B cell (primary cell): ENCODE measurements at regions not wholly inside any gene's neighbourhood (a gene's known extent, or its start where the extent isn't known, plus 50 kb on each side); places are given as distances from the start of the nearest gene placed in this dataset.

Experiments used
- ATAC-seq: fragments of 200-7000 bp; cut with Tn5 transposase; one replicate; pipeline ENCODE4 v1.10.0; 2021; ENCODE audit warnings: low read depth, mild to moderate bottlenecking, moderate number of reproducible peaks, moderate library complexity
- CTCF ChIA-PET: fragments of 350-600 bp; sonication (Branson Sonifier 250); formaldehyde crosslinking; loops from one replicate; lab custom pipeline; 2021; ENCODE audit warnings: antibody characterized with exemption, inconsistent platforms; lab: Charles Lee
- POLR2A ChIA-PET: fragments of 350-600 bp; sonication (Branson Sonifier 250); formaldehyde crosslinking; loops from one replicate; lab custom pipeline; 2021; ENCODE audit warnings: antibody characterized with exemption; lab: Charles Lee
- DNase-seq: peaks from one replicate; pipeline ENCODE4 v3.0.0; 2013
- H2AFZ ChIP-seq: 2 replicates; pipeline ENCODE4 v1.6.1; 2012; ENCODE audit warnings: mild to moderate bottlenecking, low read depth, low read length; ENCODE audit not compliant: insufficient read depth, poor library complexity, severe bottlenecking
- H3K27ac ChIP-seq, 2 donors: 1 replicate in 1 of 2; 2 replicates in 1 of 2; pipeline ENCODE4 v1.5.1; 2012 to 2013; ENCODE audit warnings: low read length in 2 of 2, mild to moderate bottlenecking in 2 of 2, moderate library complexity in 1 of 2
- H3K27me3 ChIP-seq, 4 experiments: fragments of 200-600 bp in 1 of 4; sonication (generic) in 1 of 4; replicated peaks in 1 of 4; 1 replicate in 2 of 4; 2 replicates in 2 of 4; pipeline versions ENCODE4 v1.6.1 to v1.7.0; 2013 to 2016; ENCODE audit warnings: low read length in 3 of 4, mild to moderate bottlenecking in 2 of 4, mixed read lengths in 1 of 4, moderate library complexity in 1 of 4; ENCODE audit not compliant: insufficient read depth in 4 of 4, control insufficient read depth in 3 of 4; ENCODE audit errors: control extremely low read depth in 1 of 4
- H3K36me3 ChIP-seq, 2 experiments: replicated peaks in 1 of 2; 1 replicate in 1 of 2; 2 replicates in 1 of 2; pipeline versions ENCODE4 v1.6.1 to v1.7.1; 2013; ENCODE audit warnings: low read length in 1 of 2; ENCODE audit not compliant: insufficient read depth in 2 of 2, control insufficient read depth in 1 of 2; ENCODE audit errors: control extremely low read depth in 1 of 2, extremely low read depth in 1 of 2
- H3K4me1 ChIP-seq, 2 donors: fragments of 200-600 bp in 1 of 2; sonication (generic) in 1 of 2; 1 replicate in 1 of 2; 2 replicates in 1 of 2; pipeline versions ENCODE4 v1.5.1 to v1.6.1; 2013 to 2017; ENCODE audit warnings: low read length in 2 of 2; ENCODE audit not compliant: control insufficient read depth in 2 of 2, insufficient read depth in 2 of 2
- H3K4me2 ChIP-seq: replicated peaks from 2 replicates; pipeline ENCODE3; 2012; ENCODE audit warnings: mild to moderate bottlenecking, low read depth, low read length; ENCODE audit not compliant: poor library complexity, severe bottlenecking
- H3K4me3 ChIP-seq, 5 experiments: fragments of 200-600 bp in 1 of 5; sonication (generic) in 1 of 5; 1 replicate in 3 of 5; 2 replicates in 2 of 5; pipeline versions ENCODE4 v1.5.1 to v1.7.0; 2011 to 2016; ENCODE audit warnings: low read length in 4 of 5, mild to moderate bottlenecking in 4 of 5, low read depth in 2 of 5, control low read depth in 1 of 5, moderate library complexity in 1 of 5; ENCODE audit not compliant: insufficient read depth in 1 of 5; ENCODE audit errors: control extremely low read depth in 1 of 5, extremely low read depth in 1 of 5
- H3K79me2 ChIP-seq: fragments of 200-600 bp; sonication (generic); one replicate; pipeline ENCODE4 v1.6.0; 2016; ENCODE audit warnings: low read length; ENCODE audit not compliant: control insufficient read depth, insufficient read depth
- H3K9ac ChIP-seq: fragments of 200-600 bp; sonication (generic); 2 replicates; pipeline ENCODE4 v1.6.1; 2017; ENCODE audit warnings: mild to moderate bottlenecking, low read length, moderate library complexity
- H3K9me3 ChIP-seq, 3 donors: one replicate each; pipeline versions ENCODE4 v1.6.1 to v1.7.1; 2013; ENCODE audit warnings: low read length in 2 of 3; ENCODE audit not compliant: control insufficient read depth in 2 of 3, insufficient read depth in 1 of 3; ENCODE audit errors: control extremely low read depth in 1 of 3
- H4K20me1 ChIP-seq: 2 replicates; pipeline ENCODE4 v1.6.0; 2012; ENCODE audit warnings: mild to moderate bottlenecking, low read length; ENCODE audit not compliant: insufficient read depth, control insufficient read depth, poor library complexity, severe bottlenecking
- H3K27ac Mint-ChIP-seq: one replicate; pipeline ENCODE4 v1.8.0; 2021; ENCODE audit warnings: mixed read lengths
- H3K27me3 Mint-ChIP-seq: one replicate; pipeline ENCODE4 v1.8.0; 2021; ENCODE audit warnings: mixed read lengths
- H3K4me1 Mint-ChIP-seq: one replicate; pipeline ENCODE4 v1.8.0; 2021; ENCODE audit warnings: mixed read lengths
- H3K4me3 Mint-ChIP-seq: one replicate; pipeline ENCODE4 v1.8.0; 2021; ENCODE audit warnings: mixed read lengths
- H3K9me3 Mint-ChIP-seq: one replicate; pipeline ENCODE4 v1.8.0; 2022; ENCODE audit warnings: mixed read lengths; ENCODE audit not compliant: insufficient read depth
- EZH2 ChIP-seq: IDR thresholded peaks from 2 replicates; pipeline ENCODE4 v1.6.1; 2012; ENCODE audit warnings: borderline replicate concordance, low read depth, mild to moderate bottlenecking, moderate library complexity, low read length; ENCODE audit not compliant: insufficient read depth, poor library complexity, severe bottlenecking
- WGBS: methylation state at CpG from one replicate; pipeline ENCODE4 v1.1.5; 2013; ENCODE audit warnings: missing lambda C conversion rate; ENCODE audit not compliant: insufficient coverage; 5-methylcytosine and 5-hydroxymethylcytosine counted together
- intact Hi-C: fragments of 100-400 bp; cut with micrococcal nuclease; formaldehyde crosslinking; loops from one replicate; pipeline ENCODE4 v1.10.0; 2022
- TF ChIP-seq, protein P1 (sequence below): fragments of 200-600 bp; IDR thresholded peaks from one replicate; pipeline ENCODE4 v1.8.0; 2022; ENCODE audit warnings: antibody characterized with exemption, mild to moderate bottlenecking

GRCh38 chr1:218759795-218760194, 413.9 kb upstream of the LYPLAL1 start:
- Histone ChIP-seq H3K36me3 (no peaks in the 10 kb centered on the region), H3K27me3 (no peaks in the 10 kb centered on the region), H3K4me1 (no peaks in the 10 kb centered on the region), H3K27ac (no peak overlapping the region), H3K4me2 (no peak overlapping the region), H3K9me3 (peaks cover 0 to 2% (median 0%) of the 10 kb centered on the region in 3 donors), H3K4me3 (no peak overlapping the region), H4K20me1 (no peaks in the 10 kb centered on the region), H3K9ac (no peak overlapping the region), H2AFZ (no peak overlapping the region), H3K79me2 (no peaks in the 10 kb centered on the region)
- Mint-ChIP-seq H3K4me1 (no peaks in the 10 kb centered on the region), H3K9me3 (no peaks in the 10 kb centered on the region), H3K27ac (no peak overlapping the region), H3K27me3 (no peaks in the 10 kb centered on the region), H3K4me3 (no peak overlapping the region)
- ChIA-PET POLR2A (no interaction called here), CTCF (interaction anchor here (0.6 kb wide), 1 partner anchor 19 kb away, joined by 3 read pairs; no protein-coding TSS in a partner anchor)
- ATAC-seq (no peak), DNase-seq (no peak)
- 83% methylated on average over 1 of the region's 3 CpGs for WGBS
- intact Hi-C loops, result no loop called here
- no peak for TF ChIP-seq EZH2
- TF ChIP-seq, protein P1, sequence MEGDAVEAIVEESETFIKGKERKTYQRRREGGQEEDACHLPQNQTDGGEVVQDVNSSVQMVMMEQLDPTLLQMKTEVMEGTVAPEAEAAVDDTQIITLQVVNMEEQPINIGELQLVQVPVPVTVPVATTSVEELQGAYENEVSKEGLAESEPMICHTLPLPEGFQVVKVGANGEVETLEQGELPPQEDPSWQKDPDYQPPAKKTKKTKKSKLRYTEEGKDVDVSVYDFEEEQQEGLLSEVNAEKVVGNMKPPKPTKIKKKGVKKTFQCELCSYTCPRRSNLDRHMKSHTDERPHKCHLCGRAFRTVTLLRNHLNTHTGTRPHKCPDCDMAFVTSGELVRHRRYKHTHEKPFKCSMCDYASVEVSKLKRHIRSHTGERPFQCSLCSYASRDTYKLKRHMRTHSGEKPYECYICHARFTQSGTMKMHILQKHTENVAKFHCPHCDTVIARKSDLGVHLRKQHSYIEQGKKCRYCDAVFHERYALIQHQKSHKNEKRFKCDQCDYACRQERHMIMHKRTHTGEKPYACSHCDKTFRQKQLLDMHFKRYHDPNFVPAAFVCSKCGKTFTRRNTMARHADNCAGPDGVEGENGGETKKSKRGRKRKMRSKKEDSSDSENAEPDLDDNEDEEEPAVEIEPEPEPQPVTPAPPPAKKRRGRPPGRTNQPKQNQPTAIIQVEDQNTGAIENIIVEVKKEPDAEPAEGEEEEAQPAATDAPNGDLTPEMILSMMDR, result no peak

DNA sequence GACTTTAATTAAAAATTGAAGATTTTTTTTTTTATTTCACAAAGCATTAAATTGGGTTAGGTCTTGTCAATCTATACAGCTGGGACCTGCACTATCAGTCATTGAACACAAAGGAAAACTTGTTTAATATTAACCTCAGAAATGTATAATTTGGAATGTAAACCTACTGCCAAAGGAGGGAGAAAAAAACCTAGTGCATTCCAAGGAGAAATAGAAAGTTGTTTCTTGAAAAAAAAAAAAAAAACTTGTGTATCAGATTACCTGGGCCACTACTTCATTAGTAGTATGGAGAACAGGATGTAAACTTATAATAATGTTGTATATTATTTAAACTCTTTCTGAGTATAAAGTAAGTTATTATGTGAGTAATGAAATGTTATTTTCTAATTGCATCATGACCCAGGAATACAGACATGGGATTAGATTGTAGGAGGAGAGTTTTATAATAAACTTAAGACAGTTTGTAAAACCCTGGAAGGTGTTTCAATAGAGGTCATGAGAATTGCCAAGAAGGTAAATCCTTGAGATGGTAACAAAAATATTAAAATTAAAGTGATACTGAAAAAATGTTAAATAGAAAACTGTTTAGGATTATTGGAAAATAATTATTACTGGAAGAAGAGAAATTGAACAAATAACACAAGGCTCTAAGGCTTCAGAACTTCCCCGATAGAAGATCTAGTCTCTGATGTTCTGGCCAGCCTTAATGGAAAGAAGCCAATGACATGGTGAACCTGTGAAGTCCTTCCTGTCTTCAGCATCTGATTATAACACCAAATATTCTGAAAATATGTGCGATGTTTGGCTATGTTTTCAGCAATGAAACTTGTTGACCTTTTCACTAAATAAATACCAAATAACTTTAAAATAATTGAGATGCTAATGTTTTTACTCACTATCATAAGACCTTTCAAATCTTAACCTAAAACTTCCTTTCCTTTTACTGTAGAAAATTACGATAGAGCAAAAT, 412.8 kb upstream of the LYPLAL1 start:
- ChIA-PET CTCF (interaction anchor here (0.6 kb wide), 1 partner anchor 18 kb away, joined by 3 read pairs; no protein-coding TSS in a partner anchor), POLR2A (no interaction called here)
- H3K36me3 ChIP-seq, result no peaks in the 10 kb centered on the region
- Mint-ChIP-seq H3K4me1 (no peaks in the 10 kb centered on the region), H3K27ac (no peak overlapping the region), H3K4me3 (no peak overlapping the region), H3K9me3 (no peaks in the 10 kb centered on the region), H3K27me3 (no peaks in the 10 kb centered on the region)
- no peak overlapping the region for H3K27ac ChIP-seq
- intact Hi-C loops, result no loop called here
- no peaks in the 10 kb centered on the region for H3K4me1 ChIP-seq
- H4K20me1 ChIP-seq, result no peaks in the 10 kb centered on the region
- no peaks in the 10 kb centered on the region for H3K27me3 ChIP-seq
- H3K9me3 ChIP-seq, result no peaks in the 10 kb centered on the region
- 100% methylated on average over 1 of the region's 3 CpGs for WGBS
- H3K9ac ChIP-seq, result no peak overlapping the region
- DNase-seq (no peak), ATAC-seq (no peak)
- H3K4me3 ChIP-seq, result no peak overlapping the region
- no peak overlapping the region for H3K4me2 ChIP-seq
- H3K79me2 ChIP-seq, result no peaks in the 10 kb centered on the region
- H2AFZ ChIP-seq, result no peak overlapping the region
- TF ChIP-seq EZH2, result no peak
- TF ChIP-seq, protein P1, result no peak
